IMR-90 (cell line): ENCODE measurements at regions not wholly inside any gene's neighbourhood (a gene's known extent, or its start where the extent isn't known, plus 50 kb on each side); places are given as distances from the start of the nearest gene placed in this dataset.
A peak's percentile ranks its signal among the peaks of the same experiment; 100 is the strongest.

ENCODE experiments used
- ATAC-seq: fragments of 200-7000 bp; cut with Tn5 transposase; 2 replicates; pipeline ENCODE4 v1.9.1; 2020; ENCODE audit warnings: low read depth, mild to moderate bottlenecking, moderate library complexity
- BruUV-seq: library from RNA; stranded (reverse); fragments of 400-500 nt; replicated peaks from 2 replicates; lab custom pipeline; 2021; lab: Mats Ljungman, UMichigan
- CTCF ChIA-PET: fragments of 300-600 bp; formaldehyde crosslinking; extraction: SDS; loops from one replicate; lab custom pipeline; 2021; ENCODE audit warnings: antibody characterized with exemption; lab: Yijun Ruan, JAX
- POLR2A ChIA-PET: fragments of 300-600 bp; sonication (Branson Sonifier 250); formaldehyde crosslinking; loops from one replicate; lab custom pipeline; 2022; ENCODE audit warnings: antibody characterized with exemption; ENCODE audit not compliant: unreplicated experiment; lab: Charles Lee
- DNase-seq: peaks from one replicate; pipeline ENCODE4 v3.0.0; 2013
- H2AFZ ChIP-seq: replicated peaks from 2 replicates; pipeline ENCODE3; 2013; ENCODE audit warnings: low read length, mild to moderate bottlenecking; ENCODE audit not compliant: poor library complexity
- H2AK5ac ChIP-seq: 2 replicates; pipeline ENCODE4 v1.6.1; 2013; ENCODE audit warnings: low read depth, low read length, inconsistent platforms
- H2AK9ac ChIP-seq: replicated peaks from 2 replicates; pipeline ENCODE3; 2013; ENCODE audit warnings: mild to moderate bottlenecking, low read depth, low read length, moderate library complexity; ENCODE audit not compliant: poor library complexity
- H2BK120ac ChIP-seq: 2 replicates; pipeline ENCODE4 v1.6.1; 2013; ENCODE audit warnings: low read depth, low read length, inconsistent platforms
- H2BK15ac ChIP-seq: 3 replicates; pipeline ENCODE4 v1.6.1; 2013; ENCODE audit warnings: low read depth, low read length, inconsistent platforms
- H2BK20ac ChIP-seq: 2 replicates; pipeline ENCODE4 v1.6.1; 2013; ENCODE audit warnings: low read depth, mild to moderate bottlenecking, inconsistent platforms, low read length, moderate library complexity
- H2BK5ac ChIP-seq: 2 replicates; pipeline ENCODE4 v1.6.1; 2013; ENCODE audit warnings: mild to moderate bottlenecking, low read depth, low read length, inconsistent platforms; ENCODE audit not compliant: poor library complexity, severe bottlenecking
- H3K14ac ChIP-seq: replicated peaks from 2 replicates; pipeline ENCODE4 v1.6.1; 2013; ENCODE audit warnings: low read depth, low read length, inconsistent platforms
- H3K18ac ChIP-seq: 2 replicates; pipeline ENCODE4 v1.6.1; 2013; ENCODE audit warnings: low read depth, low read length, control low read depth
- H3K23ac ChIP-seq: 2 replicates; pipeline ENCODE4 v1.6.1; 2013; ENCODE audit warnings: low read depth, low read length, inconsistent platforms
- H3K27ac ChIP-seq: 2 replicates; pipeline ENCODE4 v1.5.1; 2013; ENCODE audit warnings: mild to moderate bottlenecking, control low read depth, low read length; ENCODE audit not compliant: insufficient read depth
- H3K27me3 ChIP-seq: 2 replicates; pipeline ENCODE4 v1.6.1; 2013; ENCODE audit warnings: low read length; ENCODE audit not compliant: control insufficient read depth, insufficient read depth
- H3K36me3 ChIP-seq: 2 replicates; pipeline ENCODE4 v1.6.1; 2013; ENCODE audit warnings: low read length, mixed read lengths; ENCODE audit not compliant: control insufficient read depth, insufficient read depth
- H3K4ac ChIP-seq: 2 replicates; pipeline ENCODE4 v1.6.1; 2013; ENCODE audit warnings: low read depth, low read length, inconsistent platforms
- H3K4me1 ChIP-seq: 2 replicates; pipeline ENCODE4 v1.6.1; 2013; ENCODE audit warnings: low read length, mixed read lengths; ENCODE audit not compliant: control insufficient read depth, insufficient read depth
- H3K4me2 ChIP-seq: 2 replicates; pipeline ENCODE4 v1.6.1; 2013; ENCODE audit warnings: low read depth, mild to moderate bottlenecking, control low read depth, low read length, moderate library complexity
- H3K4me3 ChIP-seq: 2 replicates; pipeline ENCODE4 v1.5.1; 2013; ENCODE audit warnings: low read depth, mild to moderate bottlenecking, control low read depth, low read length, moderate library complexity; ENCODE audit not compliant: insufficient read depth
- H3K56ac ChIP-seq: 2 replicates; pipeline ENCODE4 v1.6.1; 2013; ENCODE audit warnings: low read length, inconsistent platforms; ENCODE audit not compliant: insufficient read depth; ENCODE audit errors: extremely low read depth
- H3K79me1 ChIP-seq, 2 experiments: 2 replicates each; pipeline ENCODE4 v1.6.1; 2013; ENCODE audit warnings: low read length in 2 of 2, inconsistent platforms in 1 of 2, low read depth in 1 of 2
- H3K9ac ChIP-seq: 2 replicates; pipeline ENCODE4 v1.6.1; 2013; ENCODE audit warnings: low read depth, low read length, control low read depth
- H3K9me1 ChIP-seq: 2 replicates; pipeline ENCODE4 v1.6.1; 2013; ENCODE audit warnings: low read length, inconsistent platforms; ENCODE audit not compliant: insufficient read depth
- H3K9me3 ChIP-seq: 2 replicates; pipeline ENCODE4 v1.6.1; 2013; ENCODE audit warnings: low read length; ENCODE audit not compliant: control insufficient read depth, insufficient read depth
- H4K20me1 ChIP-seq: 2 replicates; pipeline ENCODE4 v1.6.1; 2013; ENCODE audit warnings: low read length, inconsistent platforms; ENCODE audit not compliant: insufficient read depth
- H4K5ac ChIP-seq: 2 replicates; pipeline ENCODE4 v1.6.1; 2013; ENCODE audit warnings: mild to moderate bottlenecking, low read depth, low read length, control low read depth
- H4K8ac ChIP-seq, 2 experiments: 2 replicates each; pipeline ENCODE4 v1.6.1; 2013; ENCODE audit warnings: low read depth in 2 of 2, low read length in 2 of 2, control low read depth in 1 of 2, inconsistent platforms in 1 of 2
- H4K91ac ChIP-seq: 2 replicates; pipeline ENCODE4 v1.6.1; 2013; ENCODE audit warnings: low read depth, low read length, inconsistent platforms; ENCODE audit not compliant: insufficient read depth
- BHLHE40 ChIP-seq: fragments of 150-350 bp; IDR thresholded peaks from 2 replicates; pipeline ENCODE4 v1.6.1; 2016; ENCODE audit warnings: mild to moderate bottlenecking, low read depth, low read length
- CEBPB ChIP-seq: IDR thresholded peaks from 2 replicates; pipeline ENCODE4 v1.6.1; 2012; ENCODE audit warnings: low read depth, low read length, improper control_type of control experiment
- CHD1 ChIP-seq: IDR thresholded peaks from 2 replicates; pipeline ENCODE4 v1.6.1; 2012; ENCODE audit warnings: low read depth, low read length, improper control_type of control experiment
- FOS ChIP-seq: fragments of 150-350 bp; IDR thresholded peaks from 2 replicates; pipeline ENCODE4 v1.6.1; 2016; ENCODE audit warnings: low read depth, low read length
- MAFK ChIP-seq: IDR thresholded peaks from 2 replicates; pipeline ENCODE4 v1.6.1; 2012; ENCODE audit warnings: low read depth, low read length, improper control_type of control experiment
- MAZ ChIP-seq: IDR thresholded peaks from 2 replicates; pipeline ENCODE4 v1.6.1; 2012; ENCODE audit warnings: low read depth, mild to moderate bottlenecking, low read length, improper control_type of control experiment, moderate library complexity, borderline replicate concordance
- MXI1 ChIP-seq: IDR thresholded peaks from 2 replicates; pipeline ENCODE4 v1.6.1; 2012; ENCODE audit warnings: low read depth, mild to moderate bottlenecking, low read length, moderate library complexity, borderline replicate concordance
- NFE2L2 ChIP-seq: fragments of 150-350 bp; IDR thresholded peaks from 2 replicates; pipeline ENCODE4 v1.6.1; 2016; ENCODE audit warnings: low read depth, mild to moderate bottlenecking, low read length
- POLR2A ChIP-seq: IDR thresholded peaks from 2 replicates; pipeline ENCODE4 v1.6.1; 2012; ENCODE audit warnings: mild to moderate bottlenecking, low read depth, low read length
- RAD21 ChIP-seq: IDR thresholded peaks from 2 replicates; pipeline ENCODE4 v1.6.1; 2012; ENCODE audit warnings: low read length, improper control_type of control experiment
- RCOR1 ChIP-seq: IDR thresholded peaks from 2 replicates; pipeline ENCODE4 v1.6.1; 2012; ENCODE audit warnings: mild to moderate bottlenecking, low read length, improper control_type of control experiment; ENCODE audit not compliant: insufficient replicate concordance
- RFX5 ChIP-seq: IDR thresholded peaks from 2 replicates; pipeline ENCODE4 v1.8.0; 2012; ENCODE audit warnings: low read depth, mild to moderate bottlenecking, low read length, moderate library complexity
- SMC3 ChIP-seq: fragments of 150-350 bp; IDR thresholded peaks from 2 replicates; pipeline ENCODE4 v1.6.1; 2016; ENCODE audit warnings: low read depth, mild to moderate bottlenecking, antibody characterized with exemption, low read length, moderate library complexity
- WGBS, 2 experiments: methylation state at CpG; one replicate each; pipeline versions ENCODE4 v1.1.5 to v1.1.7; 2013; ENCODE audit warnings: missing lambda C conversion rate in 2 of 2; ENCODE audit not compliant: insufficient read length in 1 of 2; ENCODE audit errors: extremely low coverage in 2 of 2; 5-methylcytosine and 5-hydroxymethylcytosine counted together
- dilution Hi-C: fragments of 300-500 bp; cut with HindIII; formaldehyde crosslinking; loops from one replicate; pipeline ENCODE4 v1.14.3; 2018; ENCODE audit warnings: low sequenced_read_pairs; ENCODE audit not compliant: unreplicated experiment
- in situ Hi-C: fragments of 300-500 bp; cut with MboI; formaldehyde crosslinking; loops from 3 replicates; pipeline ENCODE4 v1.14.3; 2019; ENCODE audit warnings: low sequenced_read_pairs, inconsistent platforms, mixed read lengths
- intact Hi-C: fragments of 100-400 bp; cut with micrococcal nuclease; formaldehyde crosslinking; loops from 2 replicates; pipeline ENCODE4 v1.10.0; 2022
- TF ChIP-seq, protein P1 (sequence below): fragments of 150-350 bp; IDR thresholded peaks from 2 replicates; pipeline ENCODE4 v1.6.1; 2016; ENCODE audit warnings: low read depth, mild to moderate bottlenecking, low read length, moderate library complexity, borderline replicate concordance
- TF ChIP-seq, protein P2 (sequence below): conservative IDR thresholded peaks from 2 replicates; pipeline ENCODE4 v1.5.1; 2012; ENCODE audit warnings: mild to moderate bottlenecking, low read depth, low read length, improper control_type of control experiment
- TF ChIP-seq, protein P3 (sequence below): fragments of 150-350 bp; IDR thresholded peaks from 2 replicates; pipeline ENCODE4 v1.6.1; 2017; ENCODE audit warnings: mild to moderate bottlenecking, antibody characterized with exemption, low read length, low read depth

DNA sequence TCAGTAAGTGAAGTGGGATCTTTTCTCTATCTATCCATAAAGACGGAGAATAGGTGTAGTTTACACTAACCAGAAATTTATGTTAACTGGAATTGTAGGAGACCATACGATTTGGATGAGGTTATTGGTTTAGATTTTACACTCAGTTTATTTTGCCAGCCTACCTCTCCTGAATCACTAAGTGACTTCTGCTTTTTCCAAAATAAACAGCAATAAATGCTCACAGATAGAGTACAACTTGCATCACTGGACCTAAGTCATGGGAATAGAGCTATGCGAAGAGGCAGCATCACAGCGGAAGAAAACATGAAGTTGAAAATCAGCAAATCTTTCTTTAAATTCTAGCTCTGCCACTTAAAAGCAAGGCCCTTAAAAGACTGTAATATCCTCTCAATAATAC, 781.0 kb downstream of the LIG4 start:
- POLR2A ChIA-PET = no interaction called here
- dilution Hi-C loops = no loop called here

More for the DNA sequence above, 781.0 kb downstream of the LIG4 start:
- WGBS, 2 experiments = no CpG with 5 or more reads among the region's 4 CpGs
- in situ Hi-C loops (no loop called here), intact Hi-C loops (no loop called here)
- H2AFZ ChIP-seq = no peak overlapping the region
- H4K20me1 ChIP-seq = no peaks in the 10 kb centered on the region
- H2BK15ac ChIP-seq = no peak overlapping the region
- H3K9me3 ChIP-seq = no peaks in the 10 kb centered on the region
- H3K4me1 ChIP-seq = 0 out of 2 replicates have a peak, but pooled peaks cover 2% of the 10 kb centered on the region
- no peak overlapping the region for H3K4me3 ChIP-seq
- H3K27me3 ChIP-seq = no peaks in the 10 kb centered on the region
- DNase-seq = peak; percentile 49
- ATAC-seq = peak; percentile 53; the same call in 1 of the 2 replicates
- no TSS peak for BruUV-seq
- H2AK9ac ChIP-seq = no peak overlapping the region
- peaks cover 11% of the 10 kb centered on the region in 2 experiments; a peak in 3 of 4 replicates for H3K79me1 ChIP-seq
- H2BK120ac ChIP-seq = no peak overlapping the region
- H3K9me1 ChIP-seq = no peaks in the 10 kb centered on the region
- H3K36me3 ChIP-seq = peaks cover 1% of the 10 kb centered on the region; the same call in 1 of the 2 replicates
- H3K18ac ChIP-seq = no peak overlapping the region
- no peak overlapping the region for H3K23ac ChIP-seq
- H2BK20ac ChIP-seq = no peak overlapping the region
- no peak for TF ChIP-seq FOS
- TF ChIP-seq NFE2L2 = no peak
- TF ChIP-seq CHD1 = no peak
- TF ChIP-seq MAZ = no peak
- no peak for TF ChIP-seq POLR2A
- TF ChIP-seq RFX5 = no peak
- TF ChIP-seq RAD21 = no peak
- no peak for TF ChIP-seq SMC3
- TF ChIP-seq, protein P1, sequence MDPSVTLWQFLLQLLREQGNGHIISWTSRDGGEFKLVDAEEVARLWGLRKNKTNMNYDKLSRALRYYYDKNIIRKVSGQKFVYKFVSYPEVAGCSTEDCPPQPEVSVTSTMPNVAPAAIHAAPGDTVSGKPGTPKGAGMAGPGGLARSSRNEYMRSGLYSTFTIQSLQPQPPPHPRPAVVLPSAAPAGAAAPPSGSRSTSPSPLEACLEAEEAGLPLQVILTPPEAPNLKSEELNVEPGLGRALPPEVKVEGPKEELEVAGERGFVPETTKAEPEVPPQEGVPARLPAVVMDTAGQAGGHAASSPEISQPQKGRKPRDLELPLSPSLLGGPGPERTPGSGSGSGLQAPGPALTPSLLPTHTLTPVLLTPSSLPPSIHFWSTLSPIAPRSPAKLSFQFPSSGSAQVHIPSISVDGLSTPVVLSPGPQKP = no peak
- TF ChIP-seq, protein P2, sequence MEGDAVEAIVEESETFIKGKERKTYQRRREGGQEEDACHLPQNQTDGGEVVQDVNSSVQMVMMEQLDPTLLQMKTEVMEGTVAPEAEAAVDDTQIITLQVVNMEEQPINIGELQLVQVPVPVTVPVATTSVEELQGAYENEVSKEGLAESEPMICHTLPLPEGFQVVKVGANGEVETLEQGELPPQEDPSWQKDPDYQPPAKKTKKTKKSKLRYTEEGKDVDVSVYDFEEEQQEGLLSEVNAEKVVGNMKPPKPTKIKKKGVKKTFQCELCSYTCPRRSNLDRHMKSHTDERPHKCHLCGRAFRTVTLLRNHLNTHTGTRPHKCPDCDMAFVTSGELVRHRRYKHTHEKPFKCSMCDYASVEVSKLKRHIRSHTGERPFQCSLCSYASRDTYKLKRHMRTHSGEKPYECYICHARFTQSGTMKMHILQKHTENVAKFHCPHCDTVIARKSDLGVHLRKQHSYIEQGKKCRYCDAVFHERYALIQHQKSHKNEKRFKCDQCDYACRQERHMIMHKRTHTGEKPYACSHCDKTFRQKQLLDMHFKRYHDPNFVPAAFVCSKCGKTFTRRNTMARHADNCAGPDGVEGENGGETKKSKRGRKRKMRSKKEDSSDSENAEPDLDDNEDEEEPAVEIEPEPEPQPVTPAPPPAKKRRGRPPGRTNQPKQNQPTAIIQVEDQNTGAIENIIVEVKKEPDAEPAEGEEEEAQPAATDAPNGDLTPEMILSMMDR = no peak
- TF ChIP-seq CEBPB = no peak
- no peak for TF ChIP-seq MAFK
- TF ChIP-seq, protein P3, sequence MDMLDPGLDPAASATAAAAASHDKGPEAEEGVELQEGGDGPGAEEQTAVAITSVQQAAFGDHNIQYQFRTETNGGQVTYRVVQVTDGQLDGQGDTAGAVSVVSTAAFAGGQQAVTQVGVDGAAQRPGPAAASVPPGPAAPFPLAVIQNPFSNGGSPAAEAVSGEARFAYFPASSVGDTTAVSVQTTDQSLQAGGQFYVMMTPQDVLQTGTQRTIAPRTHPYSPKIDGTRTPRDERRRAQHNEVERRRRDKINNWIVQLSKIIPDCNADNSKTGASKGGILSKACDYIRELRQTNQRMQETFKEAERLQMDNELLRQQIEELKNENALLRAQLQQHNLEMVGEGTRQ = no peak
- no peak for TF ChIP-seq MXI1
- no peak for TF ChIP-seq RCOR1
- no peak for TF ChIP-seq BHLHE40
- no peak overlapping the region for H4K91ac ChIP-seq
- no peak overlapping the region for H2BK5ac ChIP-seq
- no peak overlapping the region for H2AK5ac ChIP-seq
- H4K8ac ChIP-seq = no peak overlapping the region
- no peak overlapping the region for H3K14ac ChIP-seq
- H3K4ac ChIP-seq = no peak overlapping the region
- no peak overlapping the region for H3K9ac ChIP-seq
- no peak overlapping the region for H3K56ac ChIP-seq
- H4K5ac ChIP-seq = no peak overlapping the region
- no peak overlapping the region for H3K4me2 ChIP-seq
- no peak overlapping the region for H3K27ac ChIP-seq
- CTCF ChIA-PET = no interaction called here
